GM12878 (cell line): ENCODE measurements at regions not wholly inside any gene's neighbourhood (a gene's known extent, or its start where the extent isn't known, plus 50 kb on each side); places are given as distances from the start of the nearest gene placed in this dataset.

Experiments used
- ELK1 ChIP-seq: IDR thresholded peaks from 2 replicates; pipeline ENCODE4 v1.6.1; 2012; ENCODE audit warnings: low read depth, low read length, improper control_type of control experiment
- MEF2A ChIP-seq: IDR thresholded peaks from 2 replicates; pipeline ENCODE4 v1.6.1; 2011; ENCODE audit warnings: low read depth, mild to moderate bottlenecking, low read length, moderate library complexity; ENCODE audit not compliant: insufficient read depth
- NR2C1 ChIP-seq: fragments of 450-650 bp; IDR thresholded peaks from 2 replicates; pipeline ENCODE4 v1.6.1; 2017; ENCODE audit warnings: antibody characterized with exemption, mild to moderate bottlenecking, moderate library complexity
- USF2 ChIP-seq: IDR thresholded peaks from 2 replicates; pipeline ENCODE4 v1.6.1; 2011; ENCODE audit warnings: low read depth, low read length, improper control_type of control experiment, borderline replicate concordance
- TF ChIP-seq, protein P1 (sequence below): fragments of 450-650 bp; formaldehyde crosslinking; IDR thresholded peaks from 2 replicates; pipeline ENCODE4 v1.4.0; 2020; ENCODE audit warnings: mild to moderate bottlenecking, moderate library complexity
- TF ChIP-seq, protein P2 (sequence below): IDR thresholded peaks from 2 replicates; pipeline ENCODE4 v1.6.1; 2012; ENCODE audit warnings: low read length, inconsistent platforms
- TF ChIP-seq, protein P3 (sequence below): IDR thresholded peaks from 2 replicates; pipeline ENCODE4 v1.6.1; 2011; ENCODE audit warnings: borderline replicate concordance, low read depth, mild to moderate bottlenecking, moderate library complexity, low read length; ENCODE audit not compliant: insufficient read depth, poor library complexity, severe bottlenecking

DNA sequence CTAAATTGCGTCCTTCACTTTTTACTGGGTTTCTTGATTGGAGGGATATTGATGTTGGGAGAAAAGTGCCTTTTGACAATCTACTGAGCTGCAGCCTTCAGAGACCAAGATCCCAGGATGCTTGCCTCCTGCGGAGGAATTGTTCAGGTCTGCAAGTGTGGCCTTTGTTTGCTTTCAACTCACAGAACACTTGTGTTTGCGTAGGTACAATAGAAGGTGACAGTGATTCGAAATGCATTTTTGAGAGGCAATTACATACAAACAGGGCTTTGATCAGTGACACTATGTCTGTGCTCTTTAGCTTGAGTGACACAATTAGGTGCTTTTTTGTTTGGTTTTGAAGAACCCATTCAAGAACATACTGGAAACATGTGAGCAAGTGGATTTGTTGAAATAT lies 600.6 kb downstream of the QKI start (continued):
- TF ChIP-seq, protein P1, sequence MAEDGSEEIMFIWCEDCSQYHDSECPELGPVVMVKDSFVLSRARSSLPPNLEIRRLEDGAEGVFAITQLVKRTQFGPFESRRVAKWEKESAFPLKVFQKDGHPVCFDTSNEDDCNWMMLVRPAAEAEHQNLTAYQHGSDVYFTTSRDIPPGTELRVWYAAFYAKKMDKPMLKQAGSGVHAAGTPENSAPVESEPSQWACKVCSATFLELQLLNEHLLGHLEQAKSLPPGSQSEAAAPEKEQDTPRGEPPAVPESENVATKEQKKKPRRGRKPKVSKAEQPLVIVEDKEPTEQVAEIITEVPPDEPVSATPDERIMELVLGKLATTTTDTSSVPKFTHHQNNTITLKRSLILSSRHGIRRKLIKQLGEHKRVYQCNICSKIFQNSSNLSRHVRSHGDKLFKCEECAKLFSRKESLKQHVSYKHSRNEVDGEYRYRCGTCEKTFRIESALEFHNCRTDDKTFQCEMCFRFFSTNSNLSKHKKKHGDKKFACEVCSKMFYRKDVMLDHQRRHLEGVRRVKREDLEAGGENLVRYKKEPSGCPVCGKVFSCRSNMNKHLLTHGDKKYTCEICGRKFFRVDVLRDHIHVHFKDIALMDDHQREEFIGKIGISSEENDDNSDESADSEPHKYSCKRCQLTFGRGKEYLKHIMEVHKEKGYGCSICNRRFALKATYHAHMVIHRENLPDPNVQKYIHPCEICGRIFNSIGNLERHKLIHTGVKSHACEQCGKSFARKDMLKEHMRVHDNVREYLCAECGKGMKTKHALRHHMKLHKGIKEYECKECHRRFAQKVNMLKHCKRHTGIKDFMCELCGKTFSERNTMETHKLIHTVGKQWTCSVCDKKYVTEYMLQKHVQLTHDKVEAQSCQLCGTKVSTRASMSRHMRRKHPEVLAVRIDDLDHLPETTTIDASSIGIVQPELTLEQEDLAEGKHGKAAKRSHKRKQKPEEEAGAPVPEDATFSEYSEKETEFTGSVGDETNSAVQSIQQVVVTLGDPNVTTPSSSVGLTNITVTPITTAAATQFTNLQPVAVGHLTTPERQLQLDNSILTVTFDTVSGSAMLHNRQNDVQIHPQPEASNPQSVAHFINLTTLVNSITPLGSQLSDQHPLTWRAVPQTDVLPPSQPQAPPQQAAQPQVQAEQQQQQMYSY (CRISPR knock-in tag) = no peak
- TF ChIP-seq, protein P2, sequence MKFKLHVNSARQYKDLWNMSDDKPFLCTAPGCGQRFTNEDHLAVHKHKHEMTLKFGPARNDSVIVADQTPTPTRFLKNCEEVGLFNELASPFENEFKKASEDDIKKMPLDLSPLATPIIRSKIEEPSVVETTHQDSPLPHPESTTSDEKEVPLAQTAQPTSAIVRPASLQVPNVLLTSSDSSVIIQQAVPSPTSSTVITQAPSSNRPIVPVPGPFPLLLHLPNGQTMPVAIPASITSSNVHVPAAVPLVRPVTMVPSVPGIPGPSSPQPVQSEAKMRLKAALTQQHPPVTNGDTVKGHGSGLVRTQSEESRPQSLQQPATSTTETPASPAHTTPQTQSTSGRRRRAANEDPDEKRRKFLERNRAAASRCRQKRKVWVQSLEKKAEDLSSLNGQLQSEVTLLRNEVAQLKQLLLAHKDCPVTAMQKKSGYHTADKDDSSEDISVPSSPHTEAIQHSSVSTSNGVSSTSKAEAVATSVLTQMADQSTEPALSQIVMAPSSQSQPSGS = no peak
- TF ChIP-seq MEF2A (no peak), USF2 (no peak), ELK1 (no peak), NR2C1 (no peak)
- TF ChIP-seq, protein P3, sequence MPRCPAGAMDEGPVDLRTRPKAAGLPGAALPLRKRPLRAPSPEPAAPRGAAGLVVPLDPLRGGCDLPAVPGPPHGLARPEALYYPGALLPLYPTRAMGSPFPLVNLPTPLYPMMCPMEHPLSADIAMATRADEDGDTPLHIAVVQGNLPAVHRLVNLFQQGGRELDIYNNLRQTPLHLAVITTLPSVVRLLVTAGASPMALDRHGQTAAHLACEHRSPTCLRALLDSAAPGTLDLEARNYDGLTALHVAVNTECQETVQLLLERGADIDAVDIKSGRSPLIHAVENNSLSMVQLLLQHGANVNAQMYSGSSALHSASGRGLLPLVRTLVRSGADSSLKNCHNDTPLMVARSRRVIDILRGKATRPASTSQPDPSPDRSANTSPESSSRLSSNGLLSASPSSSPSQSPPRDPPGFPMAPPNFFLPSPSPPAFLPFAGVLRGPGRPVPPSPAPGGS = no peak
